LoVo (cell line): ENCODE measurements at regions not wholly inside any gene's neighbourhood (a gene's known extent, or its start where the extent isn't known, plus 50 kb on each side); places are given as distances from the start of the nearest gene placed in this dataset.

Experiments
- DNase-seq: peaks from one replicate; pipeline ENCODE4 v3.0.0-alpha.2; 2016; ENCODE audit warnings: low spot score

DNA sequence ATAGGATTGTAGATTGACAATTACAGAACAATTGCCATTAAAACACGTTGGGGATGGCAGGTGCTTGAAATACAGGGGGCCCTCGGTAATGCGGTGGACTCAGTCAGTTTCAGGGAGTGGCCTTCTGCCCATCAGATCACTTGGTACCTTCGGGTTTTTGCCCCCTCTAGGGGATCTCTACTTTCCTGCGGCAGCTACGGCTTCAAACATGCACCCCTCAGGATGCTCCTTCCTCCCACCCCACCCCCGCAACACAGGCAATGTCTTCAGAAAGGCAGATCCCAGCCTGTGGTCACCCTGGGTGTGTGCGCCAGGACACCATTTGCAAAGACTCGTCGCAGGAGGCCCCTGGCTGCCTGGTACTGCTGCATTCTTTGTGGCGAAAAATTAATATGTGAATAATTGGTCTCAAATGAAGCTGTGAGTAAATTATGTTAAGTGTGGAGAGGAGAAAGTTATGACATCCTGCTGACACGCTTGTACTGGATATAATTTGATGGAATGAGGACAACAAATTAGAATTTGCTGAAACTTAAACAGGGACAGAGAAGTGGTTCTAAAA, 431.0 kb upstream of the MKI67 start:
- DNase-seq = no peak

DNA sequence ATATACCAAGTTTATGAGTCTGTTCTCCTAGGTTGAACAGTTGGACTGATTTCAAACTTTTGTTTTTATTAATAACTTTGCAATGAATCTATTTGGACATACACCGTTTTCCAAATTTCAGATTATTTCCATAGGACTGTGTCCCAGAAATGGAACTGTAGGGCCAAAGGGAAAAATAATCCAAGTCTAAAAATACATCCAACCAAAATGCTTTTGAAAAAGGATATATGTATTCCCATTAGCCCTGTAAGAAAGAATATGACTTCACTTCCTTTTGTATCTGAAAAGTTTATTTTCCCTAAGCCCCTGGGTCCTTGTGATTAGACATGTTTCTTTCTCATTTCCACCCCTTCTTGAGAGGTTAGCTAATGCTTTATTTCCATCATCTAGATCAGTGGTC, 434.2 kb upstream of the MKI67 start:
- DNase-seq = no peak

DNA sequence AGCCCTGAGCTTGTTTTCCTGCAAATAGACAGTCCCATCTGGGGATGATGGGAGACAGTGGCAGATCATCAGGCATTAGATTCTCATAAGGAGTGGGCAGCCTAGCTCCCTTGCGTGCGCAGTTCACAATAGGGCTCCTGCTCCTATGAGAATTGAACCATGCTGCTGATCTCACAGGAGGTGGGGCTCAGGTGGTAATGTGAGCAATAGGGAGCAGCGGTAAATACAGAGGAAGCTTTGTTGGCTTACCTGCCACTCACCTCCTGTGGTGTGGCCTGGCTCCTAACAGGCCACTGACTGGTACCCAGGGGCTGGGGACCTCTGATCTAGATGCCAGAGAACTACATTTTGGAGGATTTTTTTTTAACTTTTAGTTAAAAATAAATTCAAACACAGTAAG, 434.8 kb upstream of the MKI67 start:
- no peak for DNase-seq

DNA sequence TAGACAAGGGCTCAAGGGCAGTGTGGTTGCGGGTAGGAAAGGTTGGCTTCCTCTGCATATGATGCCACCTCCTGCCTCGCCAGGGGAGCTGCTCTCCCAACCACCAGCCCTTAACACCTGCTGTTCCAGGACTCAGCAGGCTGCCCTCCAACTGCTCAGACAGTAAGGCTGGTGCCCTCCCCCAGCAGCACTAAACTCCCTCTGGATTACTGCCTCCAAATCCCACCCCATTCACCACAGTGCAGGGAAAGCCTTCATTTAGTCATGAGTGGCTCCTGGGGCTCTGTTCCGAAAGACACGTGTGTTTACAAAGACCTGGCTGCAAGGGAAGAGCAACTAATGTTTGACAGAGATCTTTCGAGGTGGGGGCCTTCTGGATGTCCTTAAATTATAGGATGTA, 437.2 kb upstream of the MKI67 start:
- no peak for DNase-seq

DNA sequence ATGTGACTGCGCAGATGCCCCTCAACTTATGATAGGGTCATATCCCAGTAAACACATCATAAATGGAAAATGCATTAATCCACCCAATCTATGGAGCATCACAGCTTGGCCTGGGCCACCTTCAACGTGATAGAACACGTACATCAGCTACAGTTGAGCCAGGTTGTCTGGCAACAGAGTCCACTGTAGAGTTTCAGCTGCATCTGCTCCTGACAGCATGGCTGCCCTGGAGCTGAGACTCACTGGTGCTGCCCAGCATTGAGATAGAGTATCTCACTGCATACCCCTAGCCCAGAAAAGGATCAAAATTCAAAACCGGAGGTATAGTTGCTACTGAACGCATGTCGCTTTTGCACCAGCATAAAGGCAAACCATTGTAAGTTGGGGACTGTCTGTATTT, 437.7 kb upstream of the MKI67 start:
- no peak for DNase-seq

DNA sequence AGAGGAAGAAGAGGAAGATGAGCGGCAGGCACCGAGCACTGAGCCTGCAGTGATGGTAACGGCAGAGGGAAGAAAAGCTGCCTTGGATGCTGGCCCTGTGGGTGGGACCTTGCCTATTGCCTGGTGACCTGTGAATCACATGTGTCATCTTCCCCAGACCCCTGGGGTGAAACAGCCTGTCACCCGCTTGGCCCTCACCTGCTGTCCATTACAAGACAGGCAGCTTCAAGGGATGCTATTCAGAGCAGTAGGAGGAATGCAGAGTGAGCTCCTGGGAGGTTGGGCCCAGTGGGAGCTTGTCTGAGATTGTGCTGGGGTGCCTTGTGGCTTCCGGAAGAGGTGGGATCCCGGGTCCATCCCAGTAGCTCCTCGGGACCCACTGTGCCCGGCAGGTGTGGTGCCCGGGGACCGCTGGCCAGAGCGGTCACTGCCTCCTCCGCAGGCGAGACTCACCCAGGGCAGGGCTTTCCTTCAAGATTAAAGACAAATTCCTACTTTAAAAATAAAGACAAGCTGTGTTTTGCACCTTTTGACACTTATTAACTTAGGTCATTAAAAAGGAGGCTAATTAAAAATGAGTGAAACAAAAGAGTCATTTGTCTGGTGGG, 440.2 kb upstream of the MKI67 start:
- no peak for DNase-seq

DNA sequence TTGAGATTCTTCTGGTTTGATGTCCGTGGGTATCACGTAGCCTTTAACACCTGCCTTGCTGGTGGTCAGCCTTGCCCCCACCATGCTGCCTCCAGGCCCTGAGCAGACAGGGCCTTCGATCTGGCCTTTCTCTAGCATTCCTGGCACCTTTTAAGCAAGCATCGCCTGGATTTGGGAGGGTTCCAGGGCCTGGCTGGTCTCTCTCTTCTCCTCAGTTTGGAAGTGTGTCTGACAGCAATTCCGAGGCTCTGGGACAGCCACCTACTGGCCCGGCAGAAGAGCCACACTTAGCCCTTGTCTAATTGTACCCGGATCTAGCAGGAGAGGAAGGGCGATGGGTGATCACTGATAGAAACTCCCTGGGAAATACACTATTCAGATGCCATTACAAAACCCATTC, 441.3 kb upstream of the MKI67 start:
- DNase-seq = no peak

DNA sequence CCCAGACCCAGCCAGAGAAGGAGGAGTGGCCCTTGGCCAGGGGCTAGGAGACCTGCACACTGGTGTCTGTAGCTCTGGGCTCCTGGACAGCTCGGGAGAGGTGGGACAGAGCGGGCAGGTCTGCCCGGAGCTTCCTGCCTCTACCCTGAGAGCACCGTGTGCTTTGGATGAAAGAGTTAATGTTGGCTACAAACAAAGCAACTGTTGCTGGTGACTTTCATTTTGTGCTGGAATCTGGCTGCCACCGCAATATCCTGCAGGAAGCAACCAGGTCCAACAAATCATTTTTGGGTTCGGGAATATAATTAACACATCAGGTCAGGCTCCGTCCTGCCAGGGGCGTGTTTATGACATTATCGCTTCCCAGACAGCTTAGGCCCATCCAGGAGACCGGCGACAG, 441.8 kb upstream of the MKI67 start:
- no peak for DNase-seq

DNA sequence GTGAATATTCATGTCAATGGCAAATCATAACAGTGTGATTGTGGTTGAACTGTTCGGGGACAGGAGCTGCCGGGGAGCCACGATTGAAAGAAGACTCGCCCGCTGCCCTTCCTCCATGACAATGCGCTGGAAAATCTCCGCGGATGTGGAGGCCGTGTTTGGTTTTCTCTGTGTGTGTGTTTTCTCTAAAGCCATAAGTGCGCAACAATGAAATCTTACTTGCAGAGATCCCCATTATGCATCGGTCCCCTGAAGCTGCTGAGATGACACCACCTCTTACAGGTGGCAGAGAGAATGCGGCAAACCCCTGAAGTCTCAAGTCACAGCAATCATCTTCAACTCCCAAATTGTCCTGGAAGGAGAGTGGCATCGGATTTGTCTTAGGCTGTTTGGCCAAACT, 442.3 kb upstream of the MKI67 start:
- DNase-seq = no peak

DNA sequence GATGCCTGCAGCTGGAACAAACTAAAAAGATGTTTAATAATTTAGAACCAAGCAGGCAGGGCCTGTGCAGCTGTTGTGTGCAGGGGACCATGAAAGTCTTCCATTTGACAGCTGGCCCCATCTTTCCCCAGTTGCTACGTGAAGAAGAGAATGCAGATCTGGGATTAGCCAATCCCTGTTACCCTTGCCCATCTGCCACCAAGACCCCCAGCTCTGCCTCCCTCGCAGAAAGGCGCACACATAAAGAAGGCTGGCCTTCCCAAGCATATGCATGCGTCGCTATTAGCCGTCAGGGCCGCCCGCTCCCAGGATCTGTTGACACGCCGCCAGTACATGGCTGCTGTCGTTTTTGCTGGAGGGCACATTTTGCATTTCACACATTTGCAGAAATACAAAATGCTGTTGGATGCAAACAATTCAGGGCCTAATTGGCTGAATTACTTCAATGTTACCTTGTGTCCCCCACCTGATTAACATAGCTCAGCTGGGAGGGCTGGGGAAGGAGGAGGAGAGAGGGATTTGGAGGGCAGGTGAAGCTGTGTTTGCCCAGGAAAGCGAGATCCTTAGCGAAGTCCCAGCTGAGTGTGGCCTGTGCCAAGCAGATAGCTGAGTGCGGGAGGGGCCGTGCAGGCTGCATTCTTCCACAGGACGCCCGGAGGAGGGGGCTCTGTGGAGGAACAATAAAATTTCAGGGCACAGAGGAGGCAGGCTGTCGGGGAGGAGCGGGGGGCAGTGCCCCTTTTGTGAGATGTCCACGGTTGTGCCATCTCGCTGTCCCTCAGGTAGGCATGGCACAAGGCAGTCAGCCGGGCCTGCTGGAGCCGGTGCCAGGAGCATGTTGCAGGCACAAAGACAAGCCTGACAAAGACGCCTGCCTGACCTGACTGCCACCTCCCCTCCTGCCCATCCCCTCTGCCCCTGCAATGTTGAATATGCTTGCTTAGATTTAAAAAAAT, 443.0 kb upstream of the MKI67 start:
- no peak for DNase-seq

DNA sequence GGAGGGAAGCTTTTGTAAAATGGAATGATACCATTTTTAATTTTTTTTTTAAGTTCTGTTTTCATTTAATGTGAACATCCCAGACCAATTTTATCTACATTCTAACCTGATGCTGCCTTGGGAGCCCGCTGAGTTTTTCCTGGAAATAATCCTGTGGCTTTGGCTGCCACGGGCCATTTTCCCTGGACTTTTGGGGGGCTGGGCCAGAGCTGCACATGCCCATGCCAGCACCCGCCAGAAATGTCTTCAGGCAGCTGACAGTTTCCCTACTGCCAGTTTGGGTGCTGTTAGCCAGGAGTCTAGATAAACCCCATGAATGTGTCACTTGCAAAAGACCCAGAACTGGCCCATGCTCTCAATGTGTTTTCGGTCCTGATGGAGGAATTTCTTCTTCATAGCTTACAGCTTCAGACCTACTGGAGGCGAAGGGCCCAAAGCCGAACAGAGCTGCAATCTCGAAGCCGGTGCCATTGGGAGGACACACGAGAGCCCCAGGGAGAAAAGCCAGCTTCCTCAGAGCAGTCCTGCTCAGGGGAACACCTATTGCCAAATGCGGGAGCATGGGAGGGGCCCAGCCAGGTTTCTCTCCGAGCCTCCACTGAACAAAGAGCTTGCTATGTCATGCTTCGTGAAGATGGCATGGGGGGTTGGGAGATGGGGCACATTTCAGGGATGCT, 444.2 kb upstream of the MKI67 start:
- no peak for DNase-seq

DNA sequence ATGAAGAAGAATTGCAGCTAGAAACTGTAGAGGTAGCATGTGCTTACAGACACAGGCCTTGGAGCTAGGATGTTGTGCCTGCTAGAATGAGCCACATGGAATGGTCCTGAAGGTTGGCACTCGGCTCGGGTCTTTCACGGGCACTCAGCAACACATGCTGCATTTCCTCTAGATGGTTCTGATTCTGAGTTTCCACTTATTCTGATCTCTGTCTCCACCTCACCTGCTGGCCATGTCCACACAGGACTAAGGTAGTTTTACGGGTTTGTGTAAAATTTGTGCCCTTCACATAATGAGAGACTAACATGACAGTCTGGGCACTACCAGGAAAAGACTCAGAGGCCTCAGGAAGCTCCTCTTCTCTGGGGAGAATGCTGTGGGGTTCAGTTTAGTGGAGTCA, 444.8 kb upstream of the MKI67 start:
- DNase-seq = no peak

DNA sequence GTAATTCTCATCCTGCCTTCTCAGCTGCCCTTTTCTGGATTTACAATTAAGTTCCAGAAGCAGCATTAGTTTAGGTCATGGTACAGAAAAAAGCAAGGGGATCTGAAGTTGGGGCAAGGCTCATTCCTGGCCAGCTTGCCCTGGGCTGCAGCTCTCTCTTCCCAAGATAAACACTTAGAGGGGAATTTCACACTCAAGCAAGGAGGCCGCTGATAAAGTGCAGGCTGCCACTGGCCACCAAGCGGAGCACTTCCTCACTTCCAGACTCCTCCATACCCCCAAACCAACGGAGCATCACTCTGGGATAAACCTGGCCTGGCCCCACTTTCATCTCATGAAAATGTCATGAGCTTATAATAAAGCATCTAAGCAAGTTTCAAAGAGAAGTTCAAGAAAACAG, 445.5 kb upstream of the MKI67 start:
- no peak for DNase-seq

DNA sequence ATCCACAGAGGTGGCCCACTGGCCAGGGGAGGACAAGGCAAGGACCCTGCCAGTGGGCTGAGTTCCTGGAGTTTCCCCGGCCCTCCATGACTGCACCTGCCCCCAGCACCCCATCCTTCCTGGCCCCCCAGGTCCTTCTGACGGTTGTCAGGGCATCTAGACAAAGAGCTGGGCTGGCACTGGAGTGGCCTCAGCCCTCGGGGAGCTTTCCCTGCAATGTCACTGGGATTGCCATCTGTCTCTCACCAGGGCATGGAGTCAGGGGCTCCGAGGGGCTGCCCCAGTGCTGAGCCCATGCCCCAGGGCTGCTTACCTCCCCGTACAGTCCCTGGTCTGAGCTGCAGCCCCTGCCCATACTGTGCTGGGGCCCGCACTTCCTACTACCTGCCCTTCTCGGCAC, 446.5 kb upstream of the MKI67 start:
- DNase-seq = no peak

DNA sequence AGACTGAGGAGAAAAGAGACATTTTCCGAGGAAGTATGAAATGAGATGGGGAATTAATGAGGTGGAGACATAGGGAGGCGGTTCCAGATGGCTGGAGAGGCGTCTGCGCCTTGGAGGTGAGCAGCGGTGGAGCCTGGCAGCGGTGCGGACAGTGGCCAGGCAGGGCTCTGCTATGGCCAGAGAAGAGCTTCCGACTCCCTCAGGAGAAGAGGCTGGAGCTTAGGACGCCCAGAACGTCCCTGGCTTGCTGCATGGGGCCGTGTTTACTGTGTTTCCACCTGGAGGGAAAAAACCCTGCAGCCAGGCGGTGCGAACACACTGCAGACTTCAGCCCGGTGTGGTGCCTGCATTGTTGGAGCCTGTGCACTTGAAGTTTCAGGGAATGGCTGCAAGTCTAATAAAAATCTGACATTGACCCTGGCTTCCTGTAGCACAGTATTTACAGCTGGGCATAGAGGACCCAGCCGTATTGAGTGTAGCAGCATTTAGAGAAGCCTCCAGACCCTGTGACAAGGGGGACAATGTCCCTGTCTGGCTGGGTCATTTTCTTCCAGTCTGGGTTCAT, 447.1 kb upstream of the MKI67 start:
- DNase-seq = no peak

DNA sequence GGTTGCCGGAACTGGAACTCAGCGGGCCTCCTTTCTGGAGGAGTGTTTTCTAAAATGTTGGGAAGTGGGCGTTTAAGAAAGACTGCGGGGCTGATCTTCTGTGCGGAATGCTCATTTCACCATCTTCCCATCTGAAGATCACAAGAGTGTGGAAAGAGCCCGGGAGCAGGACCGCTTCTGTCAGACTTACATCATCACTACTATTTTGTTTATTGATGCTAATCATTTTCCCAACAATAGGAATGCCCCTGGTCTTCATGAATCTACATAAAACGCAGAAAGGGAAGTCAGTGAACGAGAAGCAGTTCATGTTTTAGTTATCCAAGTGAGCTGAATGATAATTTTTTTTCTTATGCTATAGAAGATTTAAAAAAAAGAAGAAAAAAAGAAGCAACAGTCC, 447.8 kb upstream of the MKI67 start:
- DNase-seq = no peak

DNA sequence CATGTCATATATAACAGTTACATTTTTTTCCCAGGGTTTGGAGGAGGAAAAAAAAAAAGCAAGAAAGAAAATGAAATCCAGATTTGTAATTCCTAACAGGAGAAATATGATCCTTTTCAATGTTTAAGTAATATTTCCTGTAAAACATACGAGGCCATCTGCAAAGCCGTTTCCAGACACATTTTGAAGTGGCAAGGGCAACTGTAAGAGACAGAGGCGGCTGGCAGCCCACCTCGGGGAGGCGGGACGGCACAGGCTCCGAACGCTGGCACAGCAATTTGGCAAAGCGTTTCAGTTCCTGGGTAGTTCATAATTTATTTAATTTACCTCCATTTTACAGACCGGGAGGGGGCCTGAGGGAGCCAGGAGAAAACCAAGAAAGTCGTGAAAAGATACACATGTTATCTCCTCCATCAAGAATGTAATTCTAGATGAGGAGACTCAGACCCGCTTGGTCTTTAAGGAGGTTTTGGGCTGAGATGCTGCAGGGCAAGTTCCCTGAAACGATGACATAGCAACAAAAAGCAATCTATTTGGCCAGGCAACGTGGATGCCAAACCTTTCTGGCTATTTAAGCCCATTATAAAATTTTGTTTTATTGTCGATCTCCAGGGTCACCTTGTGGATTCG, 448.5 kb upstream of the MKI67 start:
- DNase-seq = no peak

DNA sequence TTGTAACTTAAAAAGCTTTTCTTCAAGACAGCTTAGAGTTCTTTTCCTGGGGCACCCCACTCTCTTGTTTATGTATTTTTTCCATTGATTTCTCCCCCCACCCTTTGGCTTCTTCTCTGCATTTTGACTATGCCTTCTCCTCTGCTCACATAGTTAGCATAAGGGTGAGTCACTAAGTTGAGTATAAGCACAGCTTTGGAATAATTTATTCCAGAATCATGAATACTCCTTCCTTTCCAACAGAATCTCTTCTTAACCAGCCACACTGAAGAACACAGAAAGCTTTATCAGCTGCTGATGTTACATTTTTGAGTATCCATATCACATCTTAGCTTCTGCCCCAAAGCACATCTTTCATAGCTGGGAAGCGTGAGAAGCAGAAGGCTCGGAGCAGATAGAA, 449.5 kb upstream of the MKI67 start:
- no peak for DNase-seq

DNA sequence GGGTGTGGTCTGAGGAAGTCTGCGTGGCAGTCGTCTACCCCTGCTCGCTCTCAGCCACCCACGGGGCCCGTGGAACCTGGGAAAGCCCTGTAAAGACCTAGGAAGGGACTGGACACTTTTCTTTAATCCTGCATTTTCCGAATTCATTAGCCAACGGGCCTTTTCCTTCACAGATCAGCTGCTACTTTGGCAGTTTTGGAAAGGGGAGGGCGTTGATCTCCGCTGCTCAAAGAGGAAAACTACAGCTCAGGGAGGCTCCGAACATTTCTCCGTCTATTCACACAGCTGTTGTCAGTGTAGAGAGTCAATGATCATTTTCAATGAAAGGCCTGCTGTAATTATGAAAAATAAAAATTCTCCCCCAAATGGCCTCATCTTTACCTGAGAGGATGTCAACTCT, 450.1 kb upstream of the MKI67 start:
- no peak for DNase-seq

DNA sequence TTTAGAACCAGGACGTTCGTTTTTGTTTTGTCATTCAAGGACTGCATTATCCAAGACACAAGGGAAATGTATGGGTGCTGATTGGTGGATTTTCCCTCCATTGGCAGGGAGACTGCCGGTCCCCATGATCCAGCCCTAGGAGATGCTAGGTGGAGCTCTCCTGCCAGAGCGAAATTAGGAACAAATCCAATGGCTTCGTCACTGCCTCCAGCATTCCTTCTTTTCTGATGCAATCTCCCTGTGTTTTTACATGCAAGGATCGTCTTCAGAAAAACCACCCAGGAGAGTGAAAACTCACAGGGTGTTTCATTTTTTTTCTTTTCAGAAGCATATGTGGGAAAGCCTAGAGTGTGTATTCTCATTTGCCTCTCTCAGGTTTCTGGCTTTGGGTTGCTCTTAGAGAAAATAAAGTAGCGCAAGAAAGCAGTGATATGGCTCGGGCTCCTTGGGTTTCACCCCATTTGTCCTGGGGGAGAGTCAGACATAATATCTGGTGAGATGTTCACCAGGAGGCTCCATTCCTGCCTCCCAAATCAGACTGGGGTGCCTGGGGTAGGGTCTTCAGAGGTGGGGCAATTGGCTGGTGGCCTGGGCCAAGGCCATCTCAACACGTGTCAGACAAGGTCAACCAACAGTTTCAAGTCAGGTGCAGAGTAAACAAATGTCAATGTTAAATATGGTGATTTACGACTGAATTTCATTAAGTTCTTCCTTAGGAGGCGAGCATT, 450.9 kb upstream of the MKI67 start:
- DNase-seq = no peak

DNA sequence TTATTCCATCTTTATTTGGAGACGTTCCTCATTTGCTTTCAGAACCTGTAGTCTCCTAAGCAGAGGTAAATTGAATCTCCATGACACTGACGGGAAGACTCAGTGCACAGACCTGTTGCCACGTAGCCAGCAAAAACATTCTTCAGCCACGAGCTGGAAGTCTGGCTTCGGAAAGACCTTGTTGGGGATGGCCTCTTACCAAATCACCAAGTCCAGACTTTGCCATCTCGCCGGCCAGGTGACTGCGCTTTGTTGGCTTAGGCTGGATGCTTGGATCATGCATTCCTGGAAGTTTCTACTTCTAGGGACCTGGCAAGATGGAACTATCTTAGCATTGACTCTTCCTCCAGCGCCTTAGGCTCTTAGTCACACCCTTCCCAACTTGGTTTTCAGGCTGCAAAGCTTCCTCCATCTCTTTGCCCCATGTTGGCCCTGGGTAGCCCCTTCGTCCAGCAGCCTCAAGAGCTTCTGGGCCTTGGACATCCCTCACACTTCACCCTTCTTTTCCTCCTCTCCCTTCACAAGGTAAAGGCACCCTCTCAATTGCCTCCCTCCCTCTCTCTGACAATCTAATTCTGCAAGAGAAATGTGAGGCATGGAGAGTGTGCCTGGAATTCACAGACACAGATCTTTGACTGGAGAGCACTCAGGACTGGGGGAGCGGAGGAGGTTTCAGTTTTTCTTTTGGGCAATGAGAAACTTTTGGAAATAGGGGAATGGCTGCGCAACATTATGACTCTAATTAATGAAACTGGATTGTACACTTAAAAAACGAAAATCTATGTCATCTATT, 451.9 kb upstream of the MKI67 start:
- DNase-seq = no peak
